ENCODE measurements at regions not wholly inside any gene's neighbourhood (a gene's known extent, or its start where the extent isn't known, plus 50 kb on each side); places are given as distances from the start of the nearest gene placed in this dataset.

DNA sequence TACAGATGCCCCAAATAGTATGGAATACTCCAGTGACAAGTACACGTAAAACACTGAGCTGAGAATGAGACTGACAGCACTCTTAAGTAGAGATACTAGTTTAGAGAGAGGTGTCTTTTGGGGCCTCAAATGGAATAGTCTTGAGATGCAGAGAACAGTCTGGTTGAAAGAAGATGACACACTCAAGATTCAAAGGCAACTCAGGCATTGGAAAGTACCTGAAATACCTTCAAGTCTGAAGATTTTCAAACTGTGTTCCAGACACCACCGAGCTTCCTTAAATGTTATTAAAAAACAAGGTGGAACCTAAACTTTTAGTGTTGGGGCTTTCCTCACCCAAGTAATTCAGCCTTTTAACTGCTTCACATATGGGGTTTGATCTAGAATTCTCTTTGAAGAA lies 437.7 kb downstream of the OMA1 start:
- DNase-seq (ENCODE audit: insufficient read length, low spot score) (no peak), FAIRE-seq (no peak)
- TF ChIP-seq, protein P1, sequence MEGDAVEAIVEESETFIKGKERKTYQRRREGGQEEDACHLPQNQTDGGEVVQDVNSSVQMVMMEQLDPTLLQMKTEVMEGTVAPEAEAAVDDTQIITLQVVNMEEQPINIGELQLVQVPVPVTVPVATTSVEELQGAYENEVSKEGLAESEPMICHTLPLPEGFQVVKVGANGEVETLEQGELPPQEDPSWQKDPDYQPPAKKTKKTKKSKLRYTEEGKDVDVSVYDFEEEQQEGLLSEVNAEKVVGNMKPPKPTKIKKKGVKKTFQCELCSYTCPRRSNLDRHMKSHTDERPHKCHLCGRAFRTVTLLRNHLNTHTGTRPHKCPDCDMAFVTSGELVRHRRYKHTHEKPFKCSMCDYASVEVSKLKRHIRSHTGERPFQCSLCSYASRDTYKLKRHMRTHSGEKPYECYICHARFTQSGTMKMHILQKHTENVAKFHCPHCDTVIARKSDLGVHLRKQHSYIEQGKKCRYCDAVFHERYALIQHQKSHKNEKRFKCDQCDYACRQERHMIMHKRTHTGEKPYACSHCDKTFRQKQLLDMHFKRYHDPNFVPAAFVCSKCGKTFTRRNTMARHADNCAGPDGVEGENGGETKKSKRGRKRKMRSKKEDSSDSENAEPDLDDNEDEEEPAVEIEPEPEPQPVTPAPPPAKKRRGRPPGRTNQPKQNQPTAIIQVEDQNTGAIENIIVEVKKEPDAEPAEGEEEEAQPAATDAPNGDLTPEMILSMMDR (IDR thresholded peaks at IDR 0.05; ENCODE audit: insufficient read depth, missing control alignments), result no peak

DNA sequence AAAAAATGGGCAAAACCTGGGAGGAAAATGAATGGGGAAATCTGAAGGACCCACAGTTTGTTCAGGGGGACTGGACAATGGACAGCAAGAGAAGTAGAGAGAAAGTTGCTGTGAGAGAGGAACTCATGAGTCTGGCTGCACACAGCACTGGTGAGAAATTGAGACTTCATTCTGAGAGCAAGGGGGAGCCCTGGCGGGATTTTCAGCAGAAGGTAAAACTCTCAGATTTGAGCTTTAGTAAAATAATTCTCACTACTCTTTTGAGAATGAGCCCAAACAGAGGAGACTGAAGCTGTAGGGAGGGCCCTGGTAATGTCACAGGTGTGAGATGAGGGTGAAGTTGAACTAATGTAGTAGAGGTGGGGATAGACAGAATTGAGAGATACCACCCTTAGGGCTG lies 438.6 kb downstream of the OMA1 start:
- FAIRE-seq (no peak), DNase-seq (ENCODE audit: insufficient read length, low spot score) (no peak)
- TF ChIP-seq, protein P1 (IDR thresholded peaks at IDR 0.05; ENCODE audit: insufficient read depth, missing control alignments), result no peak

DNA sequence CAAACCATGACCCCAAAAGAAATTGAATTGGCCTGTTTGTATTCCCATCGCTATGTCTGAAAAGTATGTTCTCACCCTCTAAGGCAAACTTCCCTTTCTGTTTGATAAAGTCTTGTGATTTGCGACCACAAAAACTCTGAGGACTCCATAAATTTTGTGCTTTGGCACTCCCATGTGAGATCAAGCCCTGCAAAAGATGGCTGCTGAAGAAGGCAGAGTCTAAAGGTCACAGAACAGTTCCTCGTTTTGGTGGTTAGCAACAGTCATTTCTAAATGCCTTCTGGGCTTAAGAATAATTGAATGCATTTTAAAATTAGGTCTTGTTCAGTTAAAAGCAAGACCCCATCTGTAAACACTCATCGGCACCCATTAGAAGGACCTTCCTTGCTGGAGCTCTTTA lies 441.6 kb downstream of the OMA1 start:
- DNase-seq (ENCODE audit: insufficient read length, low spot score), result no peak
- no peak for FAIRE-seq
- TF ChIP-seq, protein P1 (IDR thresholded peaks at IDR 0.05; ENCODE audit: insufficient read depth, missing control alignments), result no peak

DNA sequence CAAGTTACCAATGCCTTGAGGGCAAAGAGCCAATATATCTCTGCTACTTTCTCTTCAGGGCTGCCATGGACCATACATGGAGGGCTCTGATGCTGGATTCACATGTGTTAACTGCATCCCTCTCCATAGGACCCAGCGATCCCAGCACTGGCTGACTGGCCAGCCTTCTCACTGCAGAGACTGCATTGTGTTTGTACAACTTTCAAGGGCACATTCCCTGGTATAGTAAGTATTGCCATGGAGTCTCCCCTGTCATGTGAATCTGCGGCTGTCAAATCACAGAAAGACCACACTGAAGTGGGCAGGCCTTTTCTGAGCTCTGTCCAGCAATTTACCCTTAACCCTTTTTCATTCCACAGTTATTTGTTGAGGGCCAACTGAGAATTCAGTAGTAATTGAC lies 449.8 kb downstream of the OMA1 start:
- TF ChIP-seq, protein P1 (IDR thresholded peaks at IDR 0.05; ENCODE audit: insufficient read depth, missing control alignments), result no peak
- FAIRE-seq, result no peak
- DNase-seq (ENCODE audit: insufficient read length, low spot score), result no peak

DNA sequence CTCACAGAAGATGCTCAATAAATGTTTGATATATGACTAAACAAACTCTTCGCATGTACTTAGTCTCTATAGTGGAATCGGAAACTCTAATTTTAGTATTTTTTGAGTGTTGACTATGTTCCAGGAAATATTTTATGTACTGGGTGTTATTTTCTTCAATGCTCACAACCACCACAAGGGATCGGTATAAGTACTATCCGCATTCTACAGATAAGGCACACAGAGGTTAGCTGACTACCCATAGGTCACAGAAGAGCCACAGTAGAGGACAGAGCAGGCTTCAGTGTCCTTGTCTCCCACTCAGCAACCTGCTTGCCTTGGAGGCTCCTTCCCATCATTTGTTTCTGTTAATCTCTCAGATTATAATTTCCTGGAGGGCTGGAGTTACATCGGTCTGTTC lies 451.3 kb downstream of the OMA1 start:
- TF ChIP-seq, protein P1 (IDR thresholded peaks at IDR 0.05; ENCODE audit: insufficient read depth, missing control alignments), result no peak
- DNase-seq (ENCODE audit: insufficient read length, low spot score), result no peak
- no peak for FAIRE-seq

- TF ChIP-seq, protein P1 (IDR thresholded peaks at IDR 0.05; ENCODE audit: insufficient read depth, missing control alignments), result no peak
- DNase-seq (ENCODE audit: insufficient read length, low spot score) (no peak), FAIRE-seq (no peak)
Measured at GRCh38 chr1:58094221-58094620, 452.3 kb downstream of the OMA1 start.

GRCh38 chr1:58090640-58091039 lies 455.9 kb downstream of the OMA1 start:
- TF ChIP-seq, protein P1 (IDR thresholded peaks at IDR 0.05; ENCODE audit: insufficient read depth, missing control alignments), result no peak
- DNase-seq (ENCODE audit: insufficient read length, low spot score) (no peak), FAIRE-seq (no peak)

Data from D721Med (cell line).